ENCODE measurements at regions not wholly inside any gene's neighbourhood (a gene's known extent, or its start where the extent isn't known, plus 50 kb on each side); places are given as distances from the start of the nearest gene placed in this dataset.

DNA sequence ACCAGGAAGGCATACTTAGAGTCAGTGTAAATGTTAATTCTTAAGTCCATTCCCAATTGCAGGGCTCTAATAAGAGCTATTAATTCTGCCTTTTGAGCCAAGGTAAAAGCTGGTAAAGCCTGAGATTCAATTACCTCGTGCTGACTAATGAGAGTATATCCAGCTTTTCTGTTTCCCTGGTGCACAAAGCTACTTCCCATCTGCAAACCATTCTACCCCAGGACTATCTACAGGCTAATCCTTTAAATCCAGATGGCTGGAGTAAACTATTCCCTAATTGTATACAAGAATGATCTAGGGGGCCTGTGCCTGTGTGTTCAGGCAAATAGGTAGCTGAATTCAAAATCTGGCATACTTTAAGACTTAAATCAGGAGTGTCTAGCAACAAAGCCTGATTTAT lies 365.0 kb downstream of the GPM6A start:
- H2AK5ac ChIP-seq (ENCODE audit: low read depth, low read length), result no peak overlapping the region
- CTCF ChIA-PET (ENCODE audit: partially characterized antibody), result interaction anchor here (0.6 to 1.9 kb wide), 4 partner anchors 11 to 1800 kb away, joined by 3 to 4 read pairs (median 3); no protein-coding TSS in a partner anchor
- H3K14ac ChIP-seq (ENCODE audit: insufficient read length), result no peak overlapping the region
- no peak overlapping the region for H3K56ac ChIP-seq (replicated peaks; ENCODE audit: insufficient read length, low read depth, low read length)
- no peak for DNase-seq (ENCODE audit: low read depth in 1 of 2, low spot score in 2 of 2)
- no peak overlapping the region for H2BK20ac ChIP-seq (ENCODE audit: low read length)
- H3K4me2 ChIP-seq (ENCODE audit: insufficient read depth in 1 of 2, low read depth in 2 of 2, low read length in 2 of 2), result no peak overlapping the region
- H3K79me1 ChIP-seq (ENCODE audit: low read depth, low read length), result no peaks in the 10 kb centered on the region
- H3K4me1 ChIP-seq (replicated peaks in 1 of 4; ENCODE audit: control insufficient read depth in 3 of 4, insufficient read depth in 4 of 4, low read length in 3 of 4), result peaks cover 0 to 6% (median 0%) of the 10 kb centered on the region in 4 experiments; a peak in 1 of 7 replicates
- H3K9me3 ChIP-seq (ENCODE audit: insufficient read depth in 2 of 2, low read depth in 1 of 2, low read length in 1 of 2), result no peaks in the 10 kb centered on the region
- H3K9ac ChIP-seq (replicated peaks in 1 of 4; ENCODE audit: extremely low read depth in 1 of 4, low read depth in 3 of 4, low read length in 3 of 4), result no peak overlapping the region
- no peak overlapping the region for H3K4ac ChIP-seq (replicated peaks; ENCODE audit: insufficient read length, low read depth, low read length)
- H4K8ac ChIP-seq (ENCODE audit: extremely low read depth, insufficient read depth, low read length), result no peak overlapping the region
- H2AFZ ChIP-seq (ENCODE audit: low read length), result no peak overlapping the region
- no peak overlapping the region for H3K18ac ChIP-seq (ENCODE audit: extremely low read depth, low read length)
- H4K91ac ChIP-seq (replicated peaks; ENCODE audit: insufficient read length, low read length), result no peak overlapping the region
- no peaks in the 10 kb centered on the region for H3K79me2 ChIP-seq (ENCODE audit: control insufficient read depth in 1 of 2, insufficient read depth in 2 of 2, low read length in 2 of 2)
- FAIRE-seq, result no peak
- POLR2A ChIA-PET (ENCODE audit: partially characterized antibody), result no interaction called here
- no peaks in the 10 kb centered on the region for H4K20me1 ChIP-seq (replicated peaks in 1 of 2; ENCODE audit: control insufficient read depth in 1 of 2, insufficient read depth in 2 of 2, low read length in 2 of 2)
- H2BK120ac ChIP-seq (replicated peaks; ENCODE audit: low read depth, low read length), result no peak overlapping the region
- H3K27me3 ChIP-seq (replicated peaks in 1 of 4; ENCODE audit: control insufficient read depth in 3 of 4, extremely low read depth in 1 of 4, insufficient read depth in 3 of 4, low read length in 3 of 4), result no peaks in the 10 kb centered on the region
- no peak overlapping the region for H2BK12ac ChIP-seq (ENCODE audit: low read depth, low read length)
- H3K27ac ChIP-seq (ENCODE audit: low read depth, low read length), result no peak overlapping the region
- H4K5ac ChIP-seq (ENCODE audit: insufficient read length, low read depth, low read length), result no peak overlapping the region
- no peak overlapping the region for H2BK15ac ChIP-seq (ENCODE audit: low read length)
- WGBS, 2 experiments (ENCODE audit: extremely low coverage in 1 of 2, insufficient coverage in 1 of 2, insufficient read length in 1 of 2, insufficient replicate concordance in 2 of 2, low coverage in 1 of 2, low lambda C conversion rate in 2 of 2, missing lambda C conversion rate in 1 of 2), result 86% methylated on average over 1 of the region's 1 CpG; no CpG with 5 or more reads in 1 of the 2 experiments
- no peak overlapping the region for H3K23ac ChIP-seq (ENCODE audit: insufficient read length)
- no peaks in the 10 kb centered on the region for H3K36me3 ChIP-seq (ENCODE audit: control insufficient read depth in 2 of 4, insufficient read depth in 4 of 4, low read length in 3 of 4)
- H3K4me3 ChIP-seq (ENCODE audit: extremely low read depth in 1 of 4, insufficient read depth in 2 of 4, low read depth in 3 of 4, low read length in 4 of 4), result no peak overlapping the region
- H3K23me2 ChIP-seq (ENCODE audit: low read depth, low read length), result no peaks in the 10 kb centered on the region
- H2BK5ac ChIP-seq (ENCODE audit: low read depth, low read length), result no peak overlapping the region
- TF ChIP-seq RNF2 (IDR thresholded peaks at IDR 0.05; ENCODE audit: borderline replicate concordance, low read depth, low read length, missing control alignments, poor library complexity, severe bottlenecking) (no peak), HDAC2 (IDR thresholded peaks at IDR 0.05; ENCODE audit: borderline replicate concordance in 1 of 2, low read depth in 2 of 2, low read length in 2 of 2) (no peak), HDAC6 (IDR thresholded peaks at IDR 0.05; ENCODE audit: low read depth, low read length) (no peak), SIN3A (conservative IDR thresholded peaks at IDR 0.05 in 1 of 2, IDR thresholded peaks at IDR 0.05 in 1 of 2; ENCODE audit: low read depth in 1 of 2, low read length in 2 of 2) (no peak), ZNF274 (IDR thresholded peaks at IDR 0.05; ENCODE audit: borderline replicate concordance, extremely low read depth, low read length) (no peak), RBBP5 (IDR thresholded peaks at IDR 0.05; ENCODE audit: borderline replicate concordance, low read depth, low read length) (no peak), POLR2AphosphoS5 (IDR thresholded peaks at IDR 0.05; ENCODE audit: low read depth, low read length) (no peak), PHF8 (conservative IDR thresholded peaks at IDR 0.05; ENCODE audit: low read depth, low read length) (no peak), TAF7 (optimal IDR thresholded peaks at IDR 0.05; ENCODE audit: borderline replicate concordance, low read depth, low read length) (no peak), EZH2 (IDR thresholded peaks at IDR 0.05; ENCODE audit: low read depth, low read length, severe bottlenecking) (no peak), RXRA (IDR thresholded peaks at IDR 0.05; ENCODE audit: insufficient read depth, low read depth, low read length) (no peak), POU5F1 (IDR thresholded peaks at IDR 0.05; ENCODE audit: low read depth, low read length) (no peak)
- TF ChIP-seq, protein P1, sequence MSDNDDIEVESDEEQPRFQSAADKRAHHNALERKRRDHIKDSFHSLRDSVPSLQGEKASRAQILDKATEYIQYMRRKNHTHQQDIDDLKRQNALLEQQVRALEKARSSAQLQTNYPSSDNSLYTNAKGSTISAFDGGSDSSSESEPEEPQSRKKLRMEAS (IDR thresholded peaks at IDR 0.05), result no peak

Measured in H1 (cell line).